ENCODE measurements at regions not wholly inside any gene's neighbourhood (a gene's known extent, or its start where the extent isn't known, plus 50 kb on each side); places are given as distances from the start of the nearest gene placed in this dataset.
"Not testable (repeated sequence)": the region's sequence is repeated elsewhere in the genome, so short reads cannot be mapped to it uniquely, and the experiment has no call there.

GRCh38 chrX:27156921-27157320, 306.2 kb downstream of the PPP4R3C start:
- DNase-seq (ENCODE audit: low spot score) = not testable (repeated sequence)

- no peak for DNase-seq (ENCODE audit: low spot score)
Measured at GRCh38 chrX:27136325-27136724, 326.8 kb downstream of the PPP4R3C start.

- no peak for DNase-seq (ENCODE audit: low spot score)
Measured at GRCh38 chrX:27132862-27133261, 330.3 kb downstream of the PPP4R3C start.

- DNase-seq (ENCODE audit: low spot score) = not testable (repeated sequence)
Measured at GRCh38 chrX:27087176-27087575, 376.0 kb downstream of the PPP4R3C start.

GRCh38 chrX:27086237-27086636, 376.9 kb downstream of the PPP4R3C start:
- no peak for DNase-seq (ENCODE audit: low spot score)

GRCh38 chrX:27085346-27085745, 377.8 kb downstream of the PPP4R3C start:
- no peak for DNase-seq (ENCODE audit: low spot score)

- DNase-seq (ENCODE audit: low spot score) = no peak
Measured at GRCh38 chrX:27078371-27078770, 384.8 kb downstream of the PPP4R3C start.

GRCh38 chrX:27057883-27058282, 405.3 kb downstream of the PPP4R3C start:
- DNase-seq (ENCODE audit: low spot score) = no peak

- no peak for DNase-seq (ENCODE audit: low spot score)
Measured at GRCh38 chrX:27039332-27039731, 423.8 kb downstream of the PPP4R3C start.

GRCh38 chrX:27008486-27008885, 454.7 kb downstream of the PPP4R3C start:
- no peak for DNase-seq (ENCODE audit: low spot score)

GRCh38 chrX:26999634-27000033, 463.5 kb downstream of the PPP4R3C start:
- DNase-seq (ENCODE audit: low spot score) = no peak

GRCh38 chrX:26958261-26958660, 504.9 kb downstream of the PPP4R3C start:
- no peak for DNase-seq (ENCODE audit: low spot score)

GRCh38 chrX:26954029-26954428, 509.1 kb downstream of the PPP4R3C start:
- DNase-seq (ENCODE audit: low spot score) = no peak

GRCh38 chrX:26952213-26952612, 510.9 kb downstream of the PPP4R3C start:
- DNase-seq (ENCODE audit: low spot score) = no peak

GRCh38 chrX:26927419-26927818, 535.7 kb downstream of the PPP4R3C start:
- DNase-seq (ENCODE audit: low spot score) = no peak

GRCh38 chrX:26925088-26925487, 538.1 kb downstream of the PPP4R3C start:
- DNase-seq (ENCODE audit: low spot score) = no peak

GRCh38 chrX:26922278-26922677, 540.9 kb downstream of the PPP4R3C start:
- no peak for DNase-seq (ENCODE audit: low spot score)

- DNase-seq (ENCODE audit: low spot score) = peak; percentile 5
Measured at GRCh38 chrX:26918631-26919030, 544.5 kb downstream of the PPP4R3C start.

GRCh38 chrX:26916991-26917390, 546.1 kb downstream of the PPP4R3C start:
- DNase-seq (ENCODE audit: low spot score) = no peak

GRCh38 chrX:26915064-26915463, 548.1 kb downstream of the PPP4R3C start:
- no peak for DNase-seq (ENCODE audit: low spot score)

- no peak for DNase-seq (ENCODE audit: low spot score)
Measured at GRCh38 chrX:26914232-26914631, 548.9 kb downstream of the PPP4R3C start.

- DNase-seq (ENCODE audit: low spot score) = not testable (repeated sequence)
Measured at GRCh38 chrX:26911785-26912184, 551.4 kb downstream of the PPP4R3C start.

GRCh38 chrX:26909728-26910127, 553.4 kb downstream of the PPP4R3C start:
- no peak for DNase-seq (ENCODE audit: low spot score)

- no peak for DNase-seq (ENCODE audit: low spot score)
Measured at GRCh38 chrX:26908218-26908617, 554.9 kb downstream of the PPP4R3C start.

- no peak for DNase-seq (ENCODE audit: low spot score)
Measured at GRCh38 chrX:26889574-26889973, 573.6 kb downstream of the PPP4R3C start.

Data from hepatic stellate cell (primary cell).